ENCODE measurements at regions not wholly inside any gene's neighbourhood (a gene's known extent, or its start where the extent isn't known, plus 50 kb on each side); places are given as distances from the start of the nearest gene placed in this dataset.

DNA sequence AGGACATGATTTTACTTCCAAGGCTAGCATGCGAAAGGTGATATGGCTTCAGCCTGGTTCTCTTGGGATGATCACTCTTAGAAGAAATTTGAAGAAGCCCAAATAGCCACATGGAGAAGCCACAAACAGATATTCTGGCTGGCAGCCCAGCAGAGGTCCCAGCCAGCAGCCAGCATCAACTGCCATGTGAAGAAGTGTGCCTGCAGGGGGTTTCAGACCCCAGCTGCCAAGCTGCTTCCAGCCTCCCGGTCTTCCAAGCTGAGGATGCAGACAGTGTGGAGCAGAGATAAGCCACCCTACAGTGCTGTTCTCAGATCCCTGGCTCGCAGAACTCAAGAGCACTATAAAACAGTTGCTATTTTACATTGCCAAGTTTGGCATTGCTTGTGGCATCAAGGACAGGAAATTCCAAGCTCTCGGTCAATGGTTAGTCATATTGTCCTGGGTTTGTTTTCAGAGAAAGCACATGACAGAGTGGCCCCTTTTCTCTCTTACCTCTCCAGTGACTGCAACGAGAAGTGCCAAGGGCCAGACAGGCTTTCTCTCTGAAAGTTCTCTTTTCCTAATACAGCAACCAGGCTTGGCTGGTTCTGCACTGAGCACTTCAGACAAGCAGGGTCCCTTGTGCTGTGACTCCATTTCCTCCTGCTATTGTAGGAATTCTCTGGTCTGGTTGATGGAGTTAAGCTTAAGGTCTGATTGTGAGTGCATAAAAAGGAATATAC is 223.7 kb downstream of the ANKRD30B start:
- TF ChIP-seq, protein P1, sequence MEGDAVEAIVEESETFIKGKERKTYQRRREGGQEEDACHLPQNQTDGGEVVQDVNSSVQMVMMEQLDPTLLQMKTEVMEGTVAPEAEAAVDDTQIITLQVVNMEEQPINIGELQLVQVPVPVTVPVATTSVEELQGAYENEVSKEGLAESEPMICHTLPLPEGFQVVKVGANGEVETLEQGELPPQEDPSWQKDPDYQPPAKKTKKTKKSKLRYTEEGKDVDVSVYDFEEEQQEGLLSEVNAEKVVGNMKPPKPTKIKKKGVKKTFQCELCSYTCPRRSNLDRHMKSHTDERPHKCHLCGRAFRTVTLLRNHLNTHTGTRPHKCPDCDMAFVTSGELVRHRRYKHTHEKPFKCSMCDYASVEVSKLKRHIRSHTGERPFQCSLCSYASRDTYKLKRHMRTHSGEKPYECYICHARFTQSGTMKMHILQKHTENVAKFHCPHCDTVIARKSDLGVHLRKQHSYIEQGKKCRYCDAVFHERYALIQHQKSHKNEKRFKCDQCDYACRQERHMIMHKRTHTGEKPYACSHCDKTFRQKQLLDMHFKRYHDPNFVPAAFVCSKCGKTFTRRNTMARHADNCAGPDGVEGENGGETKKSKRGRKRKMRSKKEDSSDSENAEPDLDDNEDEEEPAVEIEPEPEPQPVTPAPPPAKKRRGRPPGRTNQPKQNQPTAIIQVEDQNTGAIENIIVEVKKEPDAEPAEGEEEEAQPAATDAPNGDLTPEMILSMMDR (IDR thresholded peaks at IDR 0.05): no peak
- TF ChIP-seq POLR2AphosphoS5 (IDR thresholded peaks at IDR 0.05; ENCODE audit: low read depth, low read length) (no peak), TCF7L2 (IDR thresholded peaks at IDR 0.05; ENCODE audit: low read depth, low read length) (no peak), SIN3A (IDR thresholded peaks at IDR 0.05; ENCODE audit: borderline replicate concordance, insufficient read depth, low read depth, low read length) (no peak)
- TF ChIP-seq, protein P2, sequence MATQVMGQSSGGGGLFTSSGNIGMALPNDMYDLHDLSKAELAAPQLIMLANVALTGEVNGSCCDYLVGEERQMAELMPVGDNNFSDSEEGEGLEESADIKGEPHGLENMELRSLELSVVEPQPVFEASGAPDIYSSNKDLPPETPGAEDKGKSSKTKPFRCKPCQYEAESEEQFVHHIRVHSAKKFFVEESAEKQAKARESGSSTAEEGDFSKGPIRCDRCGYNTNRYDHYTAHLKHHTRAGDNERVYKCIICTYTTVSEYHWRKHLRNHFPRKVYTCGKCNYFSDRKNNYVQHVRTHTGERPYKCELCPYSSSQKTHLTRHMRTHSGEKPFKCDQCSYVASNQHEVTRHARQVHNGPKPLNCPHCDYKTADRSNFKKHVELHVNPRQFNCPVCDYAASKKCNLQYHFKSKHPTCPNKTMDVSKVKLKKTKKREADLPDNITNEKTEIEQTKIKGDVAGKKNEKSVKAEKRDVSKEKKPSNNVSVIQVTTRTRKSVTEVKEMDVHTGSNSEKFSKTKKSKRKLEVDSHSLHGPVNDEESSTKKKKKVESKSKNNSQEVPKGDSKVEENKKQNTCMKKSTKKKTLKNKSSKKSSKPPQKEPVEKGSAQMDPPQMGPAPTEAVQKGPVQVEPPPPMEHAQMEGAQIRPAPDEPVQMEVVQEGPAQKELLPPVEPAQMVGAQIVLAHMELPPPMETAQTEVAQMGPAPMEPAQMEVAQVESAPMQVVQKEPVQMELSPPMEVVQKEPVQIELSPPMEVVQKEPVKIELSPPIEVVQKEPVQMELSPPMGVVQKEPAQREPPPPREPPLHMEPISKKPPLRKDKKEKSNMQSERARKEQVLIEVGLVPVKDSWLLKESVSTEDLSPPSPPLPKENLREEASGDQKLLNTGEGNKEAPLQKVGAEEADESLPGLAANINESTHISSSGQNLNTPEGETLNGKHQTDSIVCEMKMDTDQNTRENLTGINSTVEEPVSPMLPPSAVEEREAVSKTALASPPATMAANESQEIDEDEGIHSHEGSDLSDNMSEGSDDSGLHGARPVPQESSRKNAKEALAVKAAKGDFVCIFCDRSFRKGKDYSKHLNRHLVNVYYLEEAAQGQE (IDR thresholded peaks at IDR 0.05; ENCODE audit: insufficient read depth in 1 of 2, low read depth in 2 of 2, low read length in 1 of 2): no peak

Data from Panc1 (cell line).